Fibroblast of lung (primary cell): ENCODE measurements at regions not wholly inside any gene's neighbourhood (a gene's known extent, or its start where the extent isn't known, plus 50 kb on each side); places are given as distances from the start of the nearest gene placed in this dataset.
"Not testable (repeated sequence)": the region's sequence is repeated elsewhere in the genome, so short reads cannot be mapped to it uniquely, and the experiment has no call there.

Experiments
- CTCF ChIP-seq, 2 donors: IDR thresholded peaks in 1 of 2; conservative IDR thresholded peaks in 1 of 2; 1 replicate in 1 of 2; 2 replicates in 1 of 2; pipeline ENCODE4 v1.5.1; 2011 to 2012; ENCODE audit warnings: low read length in 2 of 2, control low read depth in 1 of 2, inconsistent platforms in 1 of 2, low read depth in 1 of 2, mild to moderate bottlenecking in 1 of 2
- EZH2 ChIP-seq: IDR thresholded peaks from 2 replicates; pipeline ENCODE4 v1.5.1; 2012; ENCODE audit warnings: low read length, control low read depth, mild to moderate bottlenecking; ENCODE audit errors: missing control alignments

- not testable (repeated sequence) for TF ChIP-seq CTCF (conservative IDR thresholded peaks at IDR 0.05 in 1 of 2, IDR thresholded peaks at IDR 0.05 in 1 of 2; ENCODE audit: low read depth in 1 of 2, low read length in 2 of 2); EZH2
Observed at GRCh38 chrX:92760963-92761362, 912.4 kb downstream of the NAP1L3 start.
